Naive thymus-derived CD8-positive, alpha-beta T cell (primary cell): ENCODE measurements at regions not wholly inside any gene's neighbourhood (a gene's known extent, or its start where the extent isn't known, plus 50 kb on each side); places are given as distances from the start of the nearest gene placed in this dataset.
"Not testable (repeated sequence)": the region's sequence is repeated elsewhere in the genome, so short reads cannot be mapped to it uniquely, and the experiment has no call there.

Experiments
- ATAC-seq, 2 donors: fragments of 150-1000 bp; cut with Tn5 transposase in 1 of 2; sonication (Bioruptor Pico), chemical (Tn5 transposase) in 1 of 2; 1 replicate in 1 of 2; 2 replicates in 1 of 2; pipeline ENCODE4 v1.10.0; 2021; ENCODE audit warnings: mild to moderate bottlenecking in 2 of 2, moderate library complexity in 2 of 2
- POLR2A ChIA-PET: fragments of 350-600 bp; sonication (Branson Sonifier 250); formaldehyde crosslinking; loops from one replicate; lab custom pipeline; 2021; ENCODE audit warnings: antibody characterized with exemption; lab: Charles Lee
- DNase-seq, 10 donors: peaks; one replicate each; pipeline versions ENCODE4 v3.0.0 to v3.0.0-alpha.2; 2020 to 2022
- H3K27ac Mint-ChIP-seq, 10 donors: one replicate each; pipeline ENCODE4 v1.8.0; 2020 to 2022; ENCODE audit warnings: mild to moderate bottlenecking in 10 of 10, mixed read lengths in 10 of 10, moderate library complexity in 4 of 10, inconsistent platforms in 1 of 10
- H3K27me3 Mint-ChIP-seq, 5 donors: one replicate each; pipeline ENCODE4 v1.8.0; 2021 to 2022; ENCODE audit warnings: mixed read lengths in 5 of 5
- H3K36me3 Mint-ChIP-seq, 3 donors: one replicate each; pipeline ENCODE4 v1.8.0; 2020 to 2022; ENCODE audit warnings: mixed read lengths in 3 of 3, mild to moderate bottlenecking in 2 of 3, inconsistent platforms in 1 of 3
- H3K4me1 Mint-ChIP-seq, 4 donors: one replicate each; pipeline ENCODE4 v1.8.0; 2021 to 2022; ENCODE audit warnings: mixed read lengths in 4 of 4
- H3K4me3 Mint-ChIP-seq, 10 donors: one replicate each; pipeline ENCODE4 v1.8.0; 2020 to 2022; ENCODE audit warnings: mild to moderate bottlenecking in 10 of 10, mixed read lengths in 10 of 10, moderate library complexity in 6 of 10, inconsistent platforms in 1 of 10
- H3K9me3 Mint-ChIP-seq, 9 donors: one replicate each; pipeline ENCODE4 v1.8.0; 2020 to 2022; ENCODE audit warnings: mixed read lengths in 9 of 9, mild to moderate bottlenecking in 3 of 9, inconsistent platforms in 1 of 9, moderate library complexity in 1 of 9

DNA sequence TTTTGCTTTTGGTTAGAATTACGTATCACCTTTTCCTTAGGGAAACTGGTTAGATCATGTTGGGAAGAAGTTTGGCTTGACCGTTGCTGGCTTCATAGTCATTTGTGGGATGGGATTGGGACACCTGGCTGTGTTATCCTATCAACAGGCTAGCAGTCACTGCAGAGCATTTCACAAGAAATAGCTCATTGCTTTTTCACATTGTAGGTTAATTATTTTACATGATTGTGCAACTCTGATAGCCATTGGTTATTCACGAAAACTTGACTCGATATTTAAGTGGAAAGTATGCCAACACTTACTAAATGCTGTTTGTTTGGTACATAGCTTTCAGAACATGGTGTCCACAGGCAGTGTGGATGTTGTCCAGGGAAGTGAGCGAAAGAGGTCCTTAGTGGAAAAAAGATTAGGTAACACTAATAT lies 89.4 kb downstream of the NKX2-1 start:
- H3K27ac Mint-ChIP-seq = no peak overlapping the region

DNA sequence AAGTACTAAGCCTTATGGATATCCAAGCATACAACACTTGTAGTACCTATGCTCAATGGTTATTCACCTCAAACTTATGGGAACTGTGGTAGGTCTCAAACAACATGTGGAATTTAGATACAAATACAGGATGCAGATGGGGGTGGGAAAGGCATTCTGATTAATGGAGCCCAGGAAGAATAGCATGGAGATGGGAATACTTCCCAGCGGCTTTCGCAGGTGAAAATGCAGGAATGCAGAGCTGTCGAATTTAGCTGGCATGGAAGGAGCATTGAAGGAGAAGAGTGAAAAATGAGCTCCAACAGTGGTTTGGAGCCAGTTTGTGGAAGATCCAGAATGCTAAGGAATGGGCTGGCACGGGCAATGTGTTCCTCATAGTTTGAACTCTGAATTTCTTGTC lies 89.9 kb downstream of the NKX2-1 start:
- Mint-ChIP-seq H3K4me1 (no peaks in the 10 kb centered on the region), H3K36me3 (no peaks in the 10 kb centered on the region), H3K27ac (no peak overlapping the region), H3K4me3 (no peak overlapping the region), H3K9me3 (peaks cover 0 to 2% (median 0%) of the 10 kb centered on the region in 9 donors), H3K27me3 (peaks cover 0 to 17% (median 8%) of the 10 kb centered on the region in 5 donors)
- POLR2A ChIA-PET = no interaction called here
- DNase-seq (no peak), ATAC-seq (no peak)

More for the DNA sequence above, 89.4 kb downstream of the NKX2-1 start:
- no peak for DNase-seq
- Mint-ChIP-seq H3K27me3 (peaks cover 0 to 15% (median 8%) of the 10 kb centered on the region in 5 donors), H3K4me3 (no peak overlapping the region), H3K4me1 (no peaks in the 10 kb centered on the region), H3K9me3 (peaks cover 0 to 2% (median 0%) of the 10 kb centered on the region in 9 donors), H3K36me3 (no peaks in the 10 kb centered on the region)
- ATAC-seq = no peak
- POLR2A ChIA-PET = no interaction called here

DNA sequence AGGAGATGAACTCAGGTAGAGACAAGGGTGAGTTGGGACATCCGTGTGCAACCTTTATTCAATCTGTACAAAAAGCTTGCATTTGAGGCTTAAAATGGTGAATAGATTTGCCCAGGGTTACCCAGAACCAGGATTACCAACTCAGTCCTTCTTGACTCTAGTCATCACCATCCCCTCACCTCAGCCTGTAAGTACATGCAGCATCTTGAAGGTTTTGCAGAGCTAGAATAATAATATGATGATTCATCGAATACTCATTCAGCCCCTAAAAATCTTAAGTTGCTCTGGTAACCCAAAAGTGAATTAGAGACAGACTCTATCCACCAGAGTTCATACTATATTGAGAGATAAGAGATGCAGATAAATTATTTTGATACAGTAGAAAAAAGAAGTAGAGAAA lies 90.3 kb downstream of the NKX2-1 start:
- no peak overlapping the region for H3K27ac Mint-ChIP-seq
- no peak overlapping the region for H3K4me3 Mint-ChIP-seq
- peaks cover 0 to 2% (median 0%) of the 10 kb centered on the region in 9 donors for H3K9me3 Mint-ChIP-seq
- ATAC-seq (no peak), DNase-seq (no peak)
- peaks cover 0 to 17% (median 8%) of the 10 kb centered on the region in 5 donors for H3K27me3 Mint-ChIP-seq
- POLR2A ChIA-PET = no interaction called here
- H3K36me3 Mint-ChIP-seq = no peaks in the 10 kb centered on the region
- no peaks in the 10 kb centered on the region for H3K4me1 Mint-ChIP-seq

DNA sequence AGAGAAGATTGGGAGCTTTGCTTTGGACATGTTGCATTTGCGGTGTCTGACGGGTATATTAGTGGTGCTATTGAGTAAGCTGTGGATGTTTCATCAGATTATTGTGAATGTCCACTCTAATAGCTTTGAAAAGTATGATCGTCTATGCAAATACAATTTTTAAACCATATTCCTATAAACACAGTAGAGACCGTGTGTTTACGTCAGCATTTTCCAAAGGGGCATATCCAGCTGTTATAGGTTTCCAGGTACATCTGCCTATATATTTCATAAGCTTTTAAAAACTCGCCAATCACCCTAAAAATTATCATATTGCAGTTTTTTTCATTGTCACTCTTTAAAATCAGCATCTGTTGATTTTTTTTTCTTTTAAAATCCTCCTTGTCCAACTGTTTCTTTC lies 91.7 kb downstream of the NKX2-1 start:
- POLR2A ChIA-PET = no interaction called here
- Mint-ChIP-seq H3K9me3 (peaks cover 0 to 2% (median 0%) of the 10 kb centered on the region in 9 donors), H3K36me3 (no peaks in the 10 kb centered on the region), H3K4me3 (no peak overlapping the region), H3K27me3 (peaks cover 0 to 20% (median 8%) of the 10 kb centered on the region in 5 donors), H3K27ac (no peak overlapping the region), H3K4me1 (no peaks in the 10 kb centered on the region)
- ATAC-seq (no peak), DNase-seq (no peak)

DNA sequence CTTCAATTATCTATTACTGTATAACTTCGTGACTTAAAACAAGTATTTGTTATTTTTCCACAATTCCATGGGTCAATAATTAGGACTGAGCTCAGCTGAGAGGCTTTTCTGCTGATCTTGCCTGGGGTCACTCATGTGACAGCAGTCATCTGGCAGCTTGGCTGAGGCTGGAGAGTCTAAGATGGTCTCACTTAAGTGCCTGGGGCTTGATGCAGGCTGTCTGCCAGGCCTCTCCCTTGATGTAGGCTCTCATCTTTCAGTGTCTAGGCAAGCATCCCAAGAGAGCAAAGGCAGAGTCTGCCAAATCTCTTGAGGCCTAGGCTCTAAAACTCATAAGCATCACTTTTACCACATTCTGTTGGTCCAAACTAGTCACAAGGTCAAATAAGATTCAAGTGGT lies 93.2 kb downstream of the NKX2-1 start:
- POLR2A ChIA-PET = no interaction called here
- DNase-seq (no peak), ATAC-seq (no peak)
- Mint-ChIP-seq H3K4me1 (no peaks in the 10 kb centered on the region), H3K27me3 (peaks cover 0 to 26% (median 10%) of the 10 kb centered on the region in 5 donors), H3K36me3 (no peaks in the 10 kb centered on the region), H3K27ac (no peak overlapping the region), H3K9me3 (peaks cover 0 to 2% (median 0%) of the 10 kb centered on the region in 9 donors), H3K4me3 (no peak overlapping the region)

DNA sequence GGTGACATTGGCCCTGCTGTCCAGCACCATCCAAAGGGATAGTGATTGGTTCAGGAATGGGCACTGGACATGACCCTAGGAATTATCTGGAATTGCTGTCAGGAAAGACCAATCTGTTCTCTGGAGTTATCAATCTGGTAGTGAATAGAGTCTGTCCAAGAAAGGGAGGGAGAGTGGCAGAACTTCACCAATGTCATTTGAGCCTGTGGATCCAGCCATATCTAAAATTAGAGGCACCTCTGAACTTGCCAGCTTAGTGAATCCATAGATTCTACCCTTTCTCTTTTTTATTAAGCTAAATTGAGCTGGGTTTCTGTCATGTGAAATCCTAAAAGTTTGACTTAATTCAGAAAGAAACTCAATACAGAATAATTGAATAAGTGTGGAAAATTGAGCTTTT lies 93.9 kb downstream of the NKX2-1 start:
- H3K36me3 Mint-ChIP-seq = no peaks in the 10 kb centered on the region
- ATAC-seq (no peak), DNase-seq (no peak)
- H3K4me1 Mint-ChIP-seq = no peaks in the 10 kb centered on the region
- POLR2A ChIA-PET = no interaction called here
- H3K27ac Mint-ChIP-seq = no peak overlapping the region
- H3K27me3 Mint-ChIP-seq = peaks cover 0 to 26% (median 10%) of the 10 kb centered on the region in 5 donors
- peaks cover 0 to 2% (median 0%) of the 10 kb centered on the region in 9 donors for H3K9me3 Mint-ChIP-seq
- no peak overlapping the region for H3K4me3 Mint-ChIP-seq

DNA sequence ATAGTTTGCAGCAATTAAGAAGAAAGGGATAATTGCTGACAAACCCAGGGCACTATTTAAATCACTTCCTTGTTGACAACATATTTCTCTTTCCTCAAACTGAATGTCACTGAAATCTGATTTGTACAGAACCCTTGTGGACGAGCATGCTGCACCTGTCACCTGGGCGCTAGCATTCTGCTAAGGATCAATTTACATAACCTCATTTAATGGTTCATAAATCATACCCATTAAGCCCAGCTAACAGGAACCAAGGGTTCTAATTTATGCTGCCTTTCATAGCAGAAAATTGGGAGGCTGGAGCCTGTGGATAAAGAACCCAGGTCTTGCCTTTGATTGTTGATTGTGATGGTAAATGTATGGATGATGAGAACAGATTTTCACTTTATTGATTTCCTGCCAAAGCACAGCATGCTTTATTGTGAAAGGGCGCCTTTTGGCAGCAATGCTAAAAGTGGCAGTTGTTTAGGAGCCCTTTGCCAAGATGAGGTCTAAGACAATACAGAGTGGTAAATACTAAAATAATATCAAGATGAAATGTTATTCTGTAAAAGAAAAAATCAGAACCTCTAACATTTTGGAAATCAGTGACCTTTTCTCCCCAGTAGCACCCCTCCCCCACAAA lies 95.4 kb downstream of the NKX2-1 start:
- Mint-ChIP-seq H3K27ac (no peak overlapping the region), H3K4me3 (no peak overlapping the region), H3K9me3 (peaks cover 0 to 2% (median 0%) of the 10 kb centered on the region in 9 donors), H3K4me1 (no peaks in the 10 kb centered on the region), H3K27me3 (peaks cover 0 to 26% (median 12%) of the 10 kb centered on the region in 5 donors), H3K36me3 (no peaks in the 10 kb centered on the region)
- DNase-seq (no peak), ATAC-seq (no peak)
- POLR2A ChIA-PET = no interaction called here

DNA sequence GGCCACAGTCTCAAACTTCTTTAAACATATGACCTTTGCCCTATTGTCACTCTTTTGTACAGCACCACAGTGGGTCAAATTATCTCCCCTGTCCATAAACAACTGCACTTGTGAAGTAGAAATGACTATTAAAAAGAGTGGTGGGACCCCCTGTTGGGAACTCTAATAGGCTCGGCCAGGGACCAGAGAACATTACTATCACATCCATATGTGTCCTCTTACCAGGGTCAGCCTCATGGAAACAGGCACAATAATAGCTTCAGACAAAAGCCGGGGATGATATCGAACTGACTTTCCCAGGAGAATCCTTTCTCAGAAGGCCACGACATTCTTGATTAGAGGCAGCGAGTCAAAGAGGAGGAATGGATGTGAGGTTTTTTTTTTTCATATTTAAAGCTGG lies 96.6 kb downstream of the NKX2-1 start:
- H3K9me3 Mint-ChIP-seq = peaks cover 0 to 6% (median 0%) of the 10 kb centered on the region in 9 donors
- H3K36me3 Mint-ChIP-seq = no peaks in the 10 kb centered on the region

DNA sequence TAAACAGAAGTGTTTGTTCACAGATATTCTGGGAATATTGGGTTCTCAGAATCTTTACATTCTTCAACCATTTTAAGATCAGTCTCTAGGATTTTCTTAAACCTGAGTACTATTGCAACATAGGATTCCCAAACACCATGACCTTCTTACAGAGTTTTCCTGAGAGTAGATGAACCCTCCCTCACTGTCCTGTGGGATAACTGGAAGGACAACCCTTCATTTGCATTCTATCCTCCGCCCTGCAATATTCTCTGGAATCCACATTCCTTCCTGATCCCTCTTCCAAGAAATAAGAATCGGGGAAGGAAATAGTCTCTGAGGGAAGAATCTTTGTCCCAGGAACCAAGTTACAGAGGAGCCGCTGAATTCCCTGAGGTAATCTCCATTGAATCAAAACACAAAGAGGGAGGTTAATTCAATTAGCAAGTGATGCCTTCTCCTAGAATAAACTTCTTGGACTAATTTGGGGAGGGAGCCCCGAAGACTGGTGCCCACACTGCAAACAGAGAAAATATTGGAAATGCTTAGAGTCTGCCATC lies 99.8 kb upstream of the MBIP start:
- ATAC-seq = no peak
- no peaks in the 10 kb centered on the region for H3K36me3 Mint-ChIP-seq
- DNase-seq = no peak
- H3K27me3 Mint-ChIP-seq = peaks cover 0 to 9% (median 4%) of the 10 kb centered on the region in 5 donors
- H3K4me3 Mint-ChIP-seq = no peak overlapping the region
- H3K9me3 Mint-ChIP-seq = peaks cover 0 to 19% (median 7%) of the 10 kb centered on the region in 9 donors
- no peak overlapping the region for H3K27ac Mint-ChIP-seq
- POLR2A ChIA-PET = no interaction called here
- no peaks in the 10 kb centered on the region for H3K4me1 Mint-ChIP-seq

More for the DNA sequence above, 96.6 kb downstream of the NKX2-1 start:
- DNase-seq (no peak), ATAC-seq (no peak)
- POLR2A ChIA-PET = no interaction called here
- Mint-ChIP-seq H3K27me3 (peaks cover 0 to 26% (median 12%) of the 10 kb centered on the region in 5 donors), H3K4me1 (no peaks in the 10 kb centered on the region), H3K4me3 (no peak overlapping the region), H3K27ac (no peak overlapping the region)

DNA sequence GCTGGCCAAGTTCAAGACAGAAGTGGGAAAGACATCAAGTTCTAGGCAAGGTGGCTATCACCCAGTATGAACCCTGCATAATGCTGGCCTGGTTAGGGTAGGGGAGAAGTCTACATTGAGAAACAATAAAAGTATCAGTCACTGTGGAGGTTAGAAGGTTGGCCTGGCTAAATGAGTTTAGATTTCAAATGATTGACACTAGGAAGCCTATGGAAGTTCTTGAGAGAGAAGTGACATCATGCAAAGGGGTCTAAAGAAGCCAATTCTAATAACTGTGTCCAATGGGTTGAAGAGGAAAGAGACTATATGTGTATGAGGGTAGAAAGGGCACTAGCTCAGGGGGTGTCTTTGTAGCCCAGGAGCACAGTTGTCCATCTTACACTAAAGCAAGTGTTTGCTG lies 98.5 kb upstream of the MBIP start:
- no peak for DNase-seq
- POLR2A ChIA-PET = no interaction called here
- ATAC-seq = no peak
- H3K27ac Mint-ChIP-seq = no peak overlapping the region
- H3K27me3 Mint-ChIP-seq = peaks cover 0 to 13% (median 4%) of the 10 kb centered on the region in 5 donors
- H3K9me3 Mint-ChIP-seq = peaks cover 0 to 24% (median 9%) of the 10 kb centered on the region in 9 donors
- no peaks in the 10 kb centered on the region for H3K4me1 Mint-ChIP-seq
- H3K36me3 Mint-ChIP-seq = no peaks in the 10 kb centered on the region
- no peak overlapping the region for H3K4me3 Mint-ChIP-seq

DNA sequence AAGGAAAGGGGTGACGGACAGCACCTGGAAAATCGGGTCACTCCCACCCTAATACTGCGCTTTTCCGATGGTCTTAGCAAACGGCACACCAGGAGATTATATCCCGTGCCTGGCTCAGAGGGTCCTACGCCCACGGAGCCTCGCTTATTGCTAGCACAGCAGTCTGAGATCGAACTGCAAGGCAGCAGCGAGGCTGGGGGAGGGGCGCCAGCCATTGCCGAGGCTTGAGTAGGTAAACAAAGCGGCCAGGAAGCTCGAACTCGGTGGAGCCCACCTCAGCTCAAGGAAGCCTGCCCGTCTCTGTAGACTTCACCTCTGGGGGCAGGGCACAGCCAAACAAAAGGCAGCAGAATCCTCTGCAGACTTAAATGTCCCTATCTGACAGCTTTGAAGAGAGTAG lies 91.5 kb upstream of the MBIP start:
- H3K4me3 Mint-ChIP-seq, H3K27ac Mint-ChIP-seq, ATAC-seq, DNase-seq, POLR2A ChIA-PET, H3K4me1 Mint-ChIP-seq, H3K36me3 Mint-ChIP-seq: not testable (repeated sequence)
- peaks cover 0 to 34% (median 0%) of the 10 kb centered on the region in 5 donors for H3K27me3 Mint-ChIP-seq
- peaks cover 0 to 39% (median 16%) of the 10 kb centered on the region in 9 donors for H3K9me3 Mint-ChIP-seq

DNA sequence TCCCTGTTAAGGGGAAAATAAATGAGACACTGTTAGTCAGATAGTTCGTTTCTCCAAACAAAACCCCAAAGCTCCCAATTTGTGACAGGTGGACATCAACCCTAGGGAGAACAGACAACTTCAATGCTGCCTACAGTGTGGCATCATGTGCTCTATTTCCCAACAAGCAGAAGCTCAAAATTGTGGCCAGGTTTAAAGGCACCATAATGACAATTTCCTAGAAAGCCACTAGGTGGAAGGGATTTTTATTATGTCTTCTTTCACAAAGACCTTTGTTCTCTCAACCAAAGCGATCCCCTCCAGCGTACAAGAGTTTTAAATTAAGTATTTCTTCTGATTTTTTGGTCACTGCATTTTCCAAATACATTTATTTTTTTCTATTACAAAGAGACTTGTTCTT lies 88.0 kb upstream of the MBIP start:
- peaks cover 6 to 64% (median 11%) of the 10 kb centered on the region in 5 donors for H3K27me3 Mint-ChIP-seq
- H3K27ac Mint-ChIP-seq = no peak overlapping the region
- no peak for ATAC-seq

DNA sequence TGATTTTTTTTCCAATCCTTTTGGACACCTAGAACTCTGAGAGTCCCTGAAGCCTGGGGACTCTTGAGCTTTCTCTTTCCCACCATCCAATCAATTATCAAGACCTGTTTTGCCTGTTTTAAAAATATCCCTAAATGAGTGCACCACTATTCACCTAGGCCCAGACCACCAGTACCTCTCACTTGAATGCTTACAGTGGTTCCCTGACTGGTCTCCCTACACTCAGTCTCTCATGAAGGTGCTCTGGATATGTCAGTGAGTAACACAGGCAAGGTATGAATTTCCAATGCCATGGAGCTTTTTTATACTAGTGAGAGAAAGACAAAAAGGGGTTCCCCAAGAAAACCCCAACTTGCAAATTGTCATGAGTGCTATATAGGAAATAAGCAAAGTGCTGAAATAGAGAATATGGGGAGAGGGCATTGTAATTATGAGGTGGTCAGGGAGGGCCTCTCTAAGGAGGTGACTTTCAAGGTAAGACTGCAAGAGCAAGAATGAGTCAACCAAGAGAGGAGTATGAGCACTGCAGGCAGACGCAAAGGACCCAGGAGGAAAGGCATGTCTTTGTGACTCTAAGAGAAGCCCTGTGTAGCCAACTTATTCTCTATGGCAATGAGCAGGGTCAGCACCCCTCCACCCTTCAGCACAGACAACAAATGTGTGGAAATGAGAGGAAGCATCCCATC lies 85.3 kb upstream of the MBIP start:
- ATAC-seq = no peak
- Mint-ChIP-seq H3K9me3 (peaks cover 0 to 7% (median 4%) of the 10 kb centered on the region in 9 donors), H3K4me3 (no peak overlapping the region), H3K36me3 (no peaks in the 10 kb centered on the region), H3K4me1 (no peaks in the 10 kb centered on the region), H3K27ac (no peak overlapping the region), H3K27me3 (peaks cover 6 to 60% (median 11%) of the 10 kb centered on the region in 5 donors)
- DNase-seq = no peak
- POLR2A ChIA-PET = no interaction called here

More for the DNA sequence above, 88.0 kb upstream of the MBIP start:
- H3K4me3 Mint-ChIP-seq = no peak overlapping the region
- H3K9me3 Mint-ChIP-seq = peaks cover 0 to 21% (median 10%) of the 10 kb centered on the region in 9 donors
- no peak for DNase-seq
- no peaks in the 10 kb centered on the region for H3K36me3 Mint-ChIP-seq
- H3K4me1 Mint-ChIP-seq = no peaks in the 10 kb centered on the region
- POLR2A ChIA-PET = no interaction called here
